Tibial artery (tissue), 4 donors: ENCODE measurements at regions not wholly inside any gene's neighbourhood (a gene's known extent, or its start where the extent isn't known, plus 50 kb on each side); places are given as distances from the start of the nearest gene placed in this dataset.

Source experiments
- DNase-seq, 2 donors: peaks; one replicate each; pipeline ENCODE4 v3.0.0-alpha.2; 2019
- H3K27ac ChIP-seq, 2 donors: fragments of 200-600 bp; sonication (generic) in 1 of 2; 1 replicate in 1 of 2; 2 replicates in 1 of 2; pipeline ENCODE4 v1.5.1; 2018 to 2019; ENCODE audit warnings: mild to moderate bottlenecking in 1 of 2
- H3K27me3 ChIP-seq, 2 donors: fragments of 200-600 bp; sonication (generic) in 1 of 2; one replicate each; pipeline versions ENCODE4 v1.5.1 to v1.6.0; 2016 to 2019
- H3K36me3 ChIP-seq, 3 donors: fragments of 200-600 bp; sonication (generic) in 2 of 3; one replicate each; pipeline ENCODE4 v1.5.1; 2016 to 2019; ENCODE audit warnings: mild to moderate bottlenecking in 2 of 3
- H3K4me1 ChIP-seq, 4 donors: fragments of 200-600 bp; sonication (generic) in 2 of 4; 1 replicate in 3 of 4; 2 replicates in 1 of 4; pipeline ENCODE4 v1.5.1; 2016 to 2019
- H3K4me3 ChIP-seq, 2 donors: fragments of 200-600 bp; sonication (generic) in 1 of 2; 1 replicate in 1 of 2; 2 replicates in 1 of 2; pipeline ENCODE4 v1.5.1; 2018 to 2019; ENCODE audit warnings: mild to moderate bottlenecking in 2 of 2
- H3K9me3 ChIP-seq, 3 donors: fragments of 200-600 bp; sonication (generic) in 1 of 3; one replicate each; pipeline ENCODE4 v1.5.1; 2016 to 2019
- CTCF ChIP-seq, 2 experiments: fragments of 200-600 bp in 1 of 2; fragments of 450-650 bp in 1 of 2; IDR thresholded peaks; one replicate each; pipeline ENCODE4 v1.5.1; 2017 to 2019; ENCODE audit warnings: antibody characterized with exemption in 2 of 2, mild to moderate bottlenecking in 1 of 2, moderate library complexity in 1 of 2
- intact Hi-C: fragments of 100-400 bp; cut with DNase I; formaldehyde crosslinking; loops from one replicate; pipeline ENCODE4 v1.15.0; 2023; ENCODE audit warnings: low total_unique reads

DNA sequence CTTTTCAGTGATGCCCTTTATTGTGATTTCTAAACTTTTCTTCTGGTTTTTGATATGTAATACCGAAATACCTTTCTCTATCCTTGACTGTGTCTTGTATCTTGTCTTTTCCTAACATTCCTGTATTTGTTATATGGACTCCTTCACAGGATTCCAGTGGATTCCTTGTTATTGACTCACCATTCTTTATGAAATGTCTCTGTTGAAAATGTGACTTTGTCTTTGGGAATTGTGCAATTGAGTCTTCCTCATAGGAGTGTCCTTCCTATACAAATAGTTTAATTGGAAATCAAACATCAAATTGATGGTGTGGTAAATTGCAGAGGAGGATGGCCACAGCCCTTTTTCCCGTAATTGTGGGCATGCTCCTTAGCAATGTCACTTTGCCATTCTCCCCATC lies 296.6 kb upstream of the KITLG start:
- no peak overlapping the region for H3K4me3 ChIP-seq
- H3K27ac ChIP-seq, result no peak overlapping the region
- H3K27me3 ChIP-seq, result no peaks in the 10 kb centered on the region
- no peaks in the 10 kb centered on the region for H3K36me3 ChIP-seq
- no peak for DNase-seq
- no peaks in the 10 kb centered on the region for H3K9me3 ChIP-seq
- intact Hi-C loops, result no loop called here
- no peak for TF ChIP-seq CTCF (IDR thresholded peaks at IDR 0.05)
- no peaks in the 10 kb centered on the region for H3K4me1 ChIP-seq

GRCh38 chr12:88870000-88870737 lies 289.9 kb upstream of the KITLG start:
- Histone ChIP-seq H3K4me1 (no peaks in the 10 kb centered on the region), H3K27ac (no peak overlapping the region), H3K9me3 (no peaks in the 10 kb centered on the region), H3K4me3 (no peak overlapping the region), H3K36me3 (no peaks in the 10 kb centered on the region), H3K27me3 (no peaks in the 10 kb centered on the region)
- DNase-seq, result no peak
- no peak for TF ChIP-seq CTCF (IDR thresholded peaks at IDR 0.05)
- intact Hi-C loops, result no loop called here

GRCh38 chr12:88868050-88868449 lies 287.8 kb upstream of the KITLG start:
- no peaks in the 10 kb centered on the region for H3K9me3 ChIP-seq
- TF ChIP-seq CTCF (IDR thresholded peaks at IDR 0.05), result no peak
- H3K4me1 ChIP-seq, result no peaks in the 10 kb centered on the region
- no peaks in the 10 kb centered on the region for H3K36me3 ChIP-seq
- no peak overlapping the region for H3K4me3 ChIP-seq
- no peaks in the 10 kb centered on the region for H3K27me3 ChIP-seq
- intact Hi-C loops, result no loop called here
- DNase-seq, result no peak
- no peak overlapping the region for H3K27ac ChIP-seq

- TF ChIP-seq CTCF (IDR thresholded peaks at IDR 0.05), result no peak
- no peak overlapping the region for H3K4me3 ChIP-seq
- no peaks in the 10 kb centered on the region for H3K4me1 ChIP-seq
- H3K27me3 ChIP-seq, result no peaks in the 10 kb centered on the region
- no peak overlapping the region for H3K27ac ChIP-seq
- intact Hi-C loops, result no loop called here
- H3K9me3 ChIP-seq, result no peaks in the 10 kb centered on the region
- H3K36me3 ChIP-seq, result no peaks in the 10 kb centered on the region
- DNase-seq, result no peak
Measured at GRCh38 chr12:88867510-88867909, 287.2 kb upstream of the KITLG start.

DNA sequence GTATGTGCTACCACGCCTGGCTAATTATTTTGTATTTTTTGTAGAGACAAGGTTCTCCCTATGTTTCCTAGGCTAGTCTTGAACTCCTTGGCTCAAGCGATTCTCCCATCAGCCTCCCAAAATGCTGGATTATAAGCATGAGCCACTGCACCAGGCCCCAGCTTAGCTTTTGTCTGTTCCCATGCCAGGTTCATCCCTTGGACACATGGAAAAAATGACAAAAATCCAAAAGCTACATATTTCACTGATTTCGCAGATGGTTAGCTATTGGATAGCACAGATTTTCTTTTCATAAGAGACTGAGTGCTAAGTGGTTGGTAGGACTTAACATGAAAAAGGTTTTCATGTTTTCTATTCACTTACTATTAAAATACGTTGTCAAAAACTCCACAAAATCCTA lies 286.6 kb upstream of the KITLG start:
- no peak for TF ChIP-seq CTCF (IDR thresholded peaks at IDR 0.05)
- intact Hi-C loops, result no loop called here
- H3K4me1 ChIP-seq, result no peaks in the 10 kb centered on the region
- H3K27me3 ChIP-seq, result no peaks in the 10 kb centered on the region
- no peak overlapping the region for H3K4me3 ChIP-seq
- no peak overlapping the region for H3K27ac ChIP-seq
- DNase-seq, result no peak
- H3K9me3 ChIP-seq, result no peaks in the 10 kb centered on the region
- H3K36me3 ChIP-seq, result no peaks in the 10 kb centered on the region

GRCh38 chr12:88865537-88865936 lies 285.3 kb upstream of the KITLG start:
- no peak for DNase-seq
- no peaks in the 10 kb centered on the region for H3K36me3 ChIP-seq
- H3K4me3 ChIP-seq, result no peak overlapping the region
- intact Hi-C loops, result no loop called here
- H3K27me3 ChIP-seq, result no peaks in the 10 kb centered on the region
- no peak for TF ChIP-seq CTCF (IDR thresholded peaks at IDR 0.05)
- H3K27ac ChIP-seq, result no peak overlapping the region
- H3K9me3 ChIP-seq, result no peaks in the 10 kb centered on the region
- H3K4me1 ChIP-seq, result no peaks in the 10 kb centered on the region
